Left ventricle myocardium inferior (tissue), 1 donor: ENCODE measurements at regions not wholly inside any gene's neighbourhood (a gene's known extent, or its start where the extent isn't known, plus 50 kb on each side); places are given as distances from the start of the nearest gene placed in this dataset.
"Not testable (repeated sequence)": the region's sequence is repeated elsewhere in the genome, so short reads cannot be mapped to it uniquely, and the experiment has no call there.

Source experiments
- DNase-seq: peaks from one replicate; pipeline ENCODE4 v3.0.0-alpha.2; 2020
- H3K27ac ChIP-seq: fragments of 200-600 bp; replicated peaks from 2 replicates; pipeline ENCODE4 v1.8.0; 2021
- H3K27me3 ChIP-seq: fragments of 200-600 bp; 2 replicates; pipeline ENCODE4 v1.8.0; 2021; ENCODE audit warnings: low read depth
- H3K36me3 ChIP-seq: fragments of 200-600 bp; 2 replicates; pipeline ENCODE4 v1.8.0; 2021
- H3K4me1 ChIP-seq: fragments of 200-600 bp; 2 replicates; pipeline ENCODE4 v1.8.0; 2021
- H3K4me3 ChIP-seq: fragments of 200-600 bp; 2 replicates; pipeline ENCODE4 v1.8.0; 2021; ENCODE audit warnings: mild to moderate bottlenecking, moderate library complexity
- H3K9me3 ChIP-seq: fragments of 200-600 bp; replicated peaks from 2 replicates; pipeline ENCODE4 v1.8.0; 2021
- CTCF ChIP-seq: fragments of 200-600 bp; IDR thresholded peaks from 2 replicates; pipeline ENCODE4 v1.8.0; 2021; ENCODE audit warnings: antibody characterized with exemption, mild to moderate bottlenecking, borderline replicate concordance
- intact Hi-C: fragments of 100-400 bp; cut with micrococcal nuclease; formaldehyde crosslinking; loops from one replicate; pipeline ENCODE4 v1.11.0; 2022
- donor health status: DM: no; HTN: yes; CAD: no; lungs with severe emphysema.

DNA sequence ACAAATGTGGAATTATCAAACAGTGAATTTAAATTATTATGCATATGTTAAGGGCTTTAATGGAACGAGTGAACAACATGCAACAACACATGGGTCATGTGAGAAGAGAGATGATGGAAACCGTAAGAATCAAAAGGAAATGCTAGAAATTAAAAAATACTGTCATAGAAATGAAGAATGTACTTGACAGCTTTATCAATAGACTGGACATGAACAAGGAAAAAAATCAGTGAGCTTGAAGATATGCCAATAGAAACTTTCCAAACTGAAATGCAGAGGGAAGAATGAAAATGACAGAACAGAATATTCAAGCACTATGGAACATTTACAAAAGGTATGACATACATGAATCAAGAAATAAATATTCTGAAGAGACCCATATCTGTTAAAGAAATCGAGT lies 117.7 kb upstream of the KCNJ3 start:
- H3K27ac ChIP-seq: no peak overlapping the region
- H3K36me3 ChIP-seq: no peaks in the 10 kb centered on the region
- TF ChIP-seq CTCF: no peak
- no peak for DNase-seq
- H3K4me3 ChIP-seq: no peak overlapping the region
- intact Hi-C loops: no loop called here
- no peaks in the 10 kb centered on the region for H3K27me3 ChIP-seq
- peaks cover 34% of the 10 kb centered on the region for H3K9me3 ChIP-seq
- H3K4me1 ChIP-seq: no peaks in the 10 kb centered on the region

DNA sequence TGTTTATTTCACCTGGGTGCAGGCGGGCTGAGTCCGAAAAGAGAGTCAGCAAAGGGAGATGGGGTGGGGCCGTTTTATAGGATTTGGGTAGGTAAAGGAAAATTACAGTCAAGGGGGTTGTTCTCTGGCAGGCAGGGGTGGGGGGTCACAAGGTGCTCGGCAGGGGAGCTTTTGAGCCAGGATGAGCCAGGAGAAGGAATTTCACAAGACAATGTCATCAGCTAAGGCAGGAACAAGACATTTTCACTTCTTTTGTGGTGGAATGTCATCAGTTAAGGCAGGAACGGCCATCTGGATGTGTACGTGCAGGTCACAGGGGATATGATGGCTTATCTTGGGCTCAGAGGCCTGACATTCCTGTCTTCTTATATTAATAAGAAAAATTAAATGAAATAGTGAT lies 115.8 kb upstream of the KCNJ3 start:
- H3K27ac ChIP-seq, H3K4me1 ChIP-seq, intact Hi-C loops, DNase-seq, H3K27me3 ChIP-seq, H3K4me3 ChIP-seq, H3K36me3 ChIP-seq: not testable (repeated sequence)
- peaks cover 34% of the 10 kb centered on the region for H3K9me3 ChIP-seq

- DNase-seq, H3K27me3 ChIP-seq, H3K27ac ChIP-seq, H3K4me1 ChIP-seq, H3K4me3 ChIP-seq, H3K36me3 ChIP-seq, intact Hi-C loops: not testable (repeated sequence)
- H3K9me3 ChIP-seq: peaks cover 34% of the 10 kb centered on the region
Observed at GRCh38 chr2:154583274-154583673, 115.2 kb upstream of the KCNJ3 start.

DNA sequence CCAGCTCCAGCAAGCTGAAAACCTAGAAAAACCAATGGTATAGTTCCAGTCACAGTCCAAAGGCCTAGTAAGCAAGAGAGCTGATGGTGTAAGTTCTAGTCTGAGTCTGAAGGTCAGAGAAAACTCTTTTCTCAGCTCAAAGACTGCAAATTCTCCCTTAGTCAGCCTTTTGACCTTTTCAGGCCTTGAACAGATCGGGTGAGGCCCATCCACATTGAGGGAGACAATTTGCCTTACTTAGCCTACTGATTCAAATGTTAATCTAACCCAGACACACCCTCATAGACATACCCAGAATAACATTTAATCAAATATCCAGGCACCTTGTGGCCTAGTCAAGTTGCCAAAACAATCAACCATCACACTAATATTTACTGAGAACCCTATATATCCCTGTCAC lies 110.8 kb upstream of the KCNJ3 start:
- no peak overlapping the region for H3K27ac ChIP-seq
- no peaks in the 10 kb centered on the region for H3K36me3 ChIP-seq
- no peaks in the 10 kb centered on the region for H3K27me3 ChIP-seq
- intact Hi-C loops: no loop called here
- no peaks in the 10 kb centered on the region for H3K4me1 ChIP-seq
- H3K4me3 ChIP-seq: no peak overlapping the region
- TF ChIP-seq CTCF: no peak
- DNase-seq: no peak
- no peaks in the 10 kb centered on the region for H3K9me3 ChIP-seq

DNA sequence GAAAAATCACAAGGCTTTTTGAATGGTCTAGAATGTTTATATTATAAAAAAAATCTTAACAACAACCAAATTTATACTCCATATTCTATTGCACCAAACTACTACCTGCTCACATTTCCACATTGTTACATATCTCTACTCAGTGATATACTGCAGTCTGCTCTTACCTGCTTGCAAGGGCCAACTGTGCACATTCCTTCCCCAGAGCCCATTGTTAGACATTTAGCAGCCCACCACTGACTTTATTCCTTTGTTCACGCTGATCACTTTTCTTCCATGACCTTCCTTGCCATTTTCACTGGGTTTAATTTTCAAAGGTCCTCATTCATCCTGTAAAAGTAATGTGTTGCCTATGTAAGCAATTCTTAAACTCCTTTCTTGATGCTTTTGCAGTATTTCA lies 109.7 kb upstream of the KCNJ3 start:
- H3K27me3 ChIP-seq: no peaks in the 10 kb centered on the region
- H3K4me3 ChIP-seq: no peak overlapping the region
- no peak for TF ChIP-seq CTCF
- no peaks in the 10 kb centered on the region for H3K9me3 ChIP-seq
- no peak for DNase-seq
- intact Hi-C loops: no loop called here
- H3K27ac ChIP-seq: no peak overlapping the region
- no peaks in the 10 kb centered on the region for H3K4me1 ChIP-seq
- no peaks in the 10 kb centered on the region for H3K36me3 ChIP-seq

- H3K4me3 ChIP-seq: no peak overlapping the region
- no peak for DNase-seq
- H3K27me3 ChIP-seq: no peaks in the 10 kb centered on the region
- no peaks in the 10 kb centered on the region for H3K9me3 ChIP-seq
- H3K27ac ChIP-seq: no peak overlapping the region
- no peak for TF ChIP-seq CTCF
- H3K4me1 ChIP-seq: no peaks in the 10 kb centered on the region
- intact Hi-C loops: no loop called here
- no peaks in the 10 kb centered on the region for H3K36me3 ChIP-seq
Observed at GRCh38 chr2:154589514-154589913, 109.0 kb upstream of the KCNJ3 start.

- H3K27ac ChIP-seq: no peak overlapping the region
- TF ChIP-seq CTCF: no peak
Observed at GRCh38 chr2:154591294-154591820, 107.1 kb upstream of the KCNJ3 start.

More at GRCh38 chr2:154591294-154591820, 107.1 kb upstream of the KCNJ3 start:
- intact Hi-C loops: no loop called here
- Histone ChIP-seq H3K9me3 (no peaks in the 10 kb centered on the region), H3K4me1 (no peaks in the 10 kb centered on the region), H3K36me3 (no peaks in the 10 kb centered on the region), H3K27me3 (no peaks in the 10 kb centered on the region), H3K4me3 (no peak overlapping the region)
- no peak for DNase-seq
